ENCODE measurements at regions not wholly inside any gene's neighbourhood (a gene's known extent, or its start where the extent isn't known, plus 50 kb on each side); places are given as distances from the start of the nearest gene placed in this dataset.

GRCh38 chr15:47987908-47988532, 132.8 kb upstream of the SLC24A5 start:
- TF ChIP-seq REST (IDR thresholded peaks at IDR 0.05; ENCODE audit: insufficient read depth in 1 of 2, low read depth in 2 of 2, low read length in 2 of 2) (no peak), POLR2AphosphoS5 (IDR thresholded peaks at IDR 0.05; ENCODE audit: low read depth, low read length) (no peak), TAF1 (IDR thresholded peaks at IDR 0.05; ENCODE audit: borderline replicate concordance, insufficient read depth, low read length) (no peak), SIN3A (IDR thresholded peaks at IDR 0.05; ENCODE audit: borderline replicate concordance, insufficient read depth, low read length) (no peak), FOXP2 (optimal IDR thresholded peaks at IDR 0.05; ENCODE audit: borderline replicate concordance, extremely low read depth, extremely low read length, insufficient read depth) (no peak)

GRCh38 chr15:47988564-47988963, 132.2 kb upstream of the SLC24A5 start:
- TF ChIP-seq POLR2AphosphoS5 (IDR thresholded peaks at IDR 0.05; ENCODE audit: low read depth, low read length) = no peak
- no peak for TF ChIP-seq FOXP2 (optimal IDR thresholded peaks at IDR 0.05; ENCODE audit: borderline replicate concordance, extremely low read depth, extremely low read length, insufficient read depth)
- no peak for TF ChIP-seq TAF1 (IDR thresholded peaks at IDR 0.05; ENCODE audit: borderline replicate concordance, insufficient read depth, low read length)
- no peak for TF ChIP-seq REST (IDR thresholded peaks at IDR 0.05; ENCODE audit: insufficient read depth in 1 of 2, low read depth in 2 of 2, low read length in 2 of 2)
- TF ChIP-seq SIN3A (IDR thresholded peaks at IDR 0.05; ENCODE audit: borderline replicate concordance, insufficient read depth, low read length) = no peak

GRCh38 chr15:47990821-47991220, 130.0 kb upstream of the SLC24A5 start:
- TF ChIP-seq POLR2AphosphoS5 (IDR thresholded peaks at IDR 0.05; ENCODE audit: low read depth, low read length) (no peak), TAF1 (IDR thresholded peaks at IDR 0.05; ENCODE audit: borderline replicate concordance, insufficient read depth, low read length) (no peak), FOXP2 (optimal IDR thresholded peaks at IDR 0.05; ENCODE audit: borderline replicate concordance, extremely low read depth, extremely low read length, insufficient read depth) (no peak), REST (IDR thresholded peaks at IDR 0.05; ENCODE audit: insufficient read depth in 1 of 2, low read depth in 2 of 2, low read length in 2 of 2) (no peak), SIN3A (IDR thresholded peaks at IDR 0.05; ENCODE audit: borderline replicate concordance, insufficient read depth, low read length) (no peak)

- TF ChIP-seq FOXP2 (optimal IDR thresholded peaks at IDR 0.05; ENCODE audit: borderline replicate concordance, extremely low read depth, extremely low read length, insufficient read depth) = no peak
- no peak for TF ChIP-seq REST (IDR thresholded peaks at IDR 0.05; ENCODE audit: insufficient read depth in 1 of 2, low read depth in 2 of 2, low read length in 2 of 2)
- TF ChIP-seq SIN3A (IDR thresholded peaks at IDR 0.05; ENCODE audit: borderline replicate concordance, insufficient read depth, low read length) = no peak
- TF ChIP-seq TAF1 (IDR thresholded peaks at IDR 0.05; ENCODE audit: borderline replicate concordance, insufficient read depth, low read length) = no peak
- TF ChIP-seq POLR2AphosphoS5 (IDR thresholded peaks at IDR 0.05; ENCODE audit: low read depth, low read length) = no peak
These were observed 129.4 kb upstream of the SLC24A5 start for GRCh38 chr15:47991357-47991756.

Measured in PFSK-1 (cell line).